ENCODE measurements at regions not wholly inside any gene's neighbourhood (a gene's known extent, or its start where the extent isn't known, plus 50 kb on each side); places are given as distances from the start of the nearest gene placed in this dataset.
A peak's percentile ranks its signal among the peaks of the same experiment; 100 is the strongest.
"Not testable (repeated sequence)": the region's sequence is repeated elsewhere in the genome, so short reads cannot be mapped to it uniquely, and the experiment has no call there.

- DNase-seq (ENCODE audit: low spot score), result no peak
Observed at GRCh38 chr3:86887876-86888275, 103.1 kb downstream of the VGLL3 start.

- no peak for DNase-seq (ENCODE audit: low spot score)
Observed at GRCh38 chr3:86880066-86880465, 110.9 kb downstream of the VGLL3 start.

GRCh38 chr3:86876504-86877181, 114.3 kb downstream of the VGLL3 start:
- DNase-seq (ENCODE audit: low spot score), result not testable (repeated sequence)

- not testable (repeated sequence) for DNase-seq (ENCODE audit: low spot score)
Observed at GRCh38 chr3:86874790-86875189, 116.2 kb downstream of the VGLL3 start.

GRCh38 chr3:86869566-86869965, 121.4 kb downstream of the VGLL3 start:
- no peak for DNase-seq (ENCODE audit: low spot score)

GRCh38 chr3:86867982-86868381, 123.0 kb downstream of the VGLL3 start:
- DNase-seq (ENCODE audit: low spot score), result peak; percentile 12

- peak; percentile 45 for DNase-seq (ENCODE audit: low spot score)
Observed at GRCh38 chr3:86865506-86865905, 125.4 kb downstream of the VGLL3 start.

GRCh38 chr3:86856711-86857110, 134.2 kb downstream of the VGLL3 start:
- DNase-seq (ENCODE audit: low spot score), result no peak

- DNase-seq (ENCODE audit: low spot score), result no peak
Observed at GRCh38 chr3:86849991-86850390, 141.0 kb downstream of the VGLL3 start.

GRCh38 chr3:86845726-86846125, 145.2 kb downstream of the VGLL3 start:
- DNase-seq (ENCODE audit: low spot score), result no peak

- no peak for DNase-seq (ENCODE audit: low spot score)
Observed at GRCh38 chr3:86838927-86839326, 152.0 kb downstream of the VGLL3 start.

GRCh38 chr3:86837871-86838270, 153.1 kb downstream of the VGLL3 start:
- DNase-seq (ENCODE audit: low spot score), result no peak

- peak; percentile 25 for DNase-seq (ENCODE audit: low spot score)
Observed at GRCh38 chr3:86830566-86830965, 160.4 kb downstream of the VGLL3 start.

- DNase-seq (ENCODE audit: low spot score), result no peak
Observed at GRCh38 chr3:86828751-86829150, 162.2 kb downstream of the VGLL3 start.

GRCh38 chr3:86827582-86827981, 163.4 kb downstream of the VGLL3 start:
- DNase-seq (ENCODE audit: low spot score), result not testable (repeated sequence)

GRCh38 chr3:86826292-86826691, 164.7 kb downstream of the VGLL3 start:
- DNase-seq (ENCODE audit: low spot score), result no peak

- peak; percentile 2 for DNase-seq (ENCODE audit: low spot score)
Observed at GRCh38 chr3:86815880-86816279, 175.1 kb downstream of the VGLL3 start.

GRCh38 chr3:86814918-86815655, 175.9 kb downstream of the VGLL3 start:
- peak; percentile 40 for DNase-seq (ENCODE audit: low spot score)

- no peak for DNase-seq (ENCODE audit: low spot score)
Observed at GRCh38 chr3:86814321-86814720, 176.6 kb downstream of the VGLL3 start.

- DNase-seq (ENCODE audit: low spot score), result peak; percentile 9
Observed at GRCh38 chr3:86801921-86802320, 189.0 kb downstream of the VGLL3 start.

GRCh38 chr3:86801066-86801465, 189.9 kb downstream of the VGLL3 start:
- DNase-seq (ENCODE audit: low spot score), result no peak

- DNase-seq (ENCODE audit: low spot score), result peak; percentile 20
Observed at GRCh38 chr3:86800116-86800515, 190.8 kb downstream of the VGLL3 start.

- DNase-seq (ENCODE audit: low spot score), result no peak
Observed at GRCh38 chr3:86797946-86798345, 193.0 kb downstream of the VGLL3 start.
